ENCODE measurements at regions not wholly inside any gene's neighbourhood (a gene's known extent, or its start where the extent isn't known, plus 50 kb on each side); places are given as distances from the start of the nearest gene placed in this dataset.

DNA sequence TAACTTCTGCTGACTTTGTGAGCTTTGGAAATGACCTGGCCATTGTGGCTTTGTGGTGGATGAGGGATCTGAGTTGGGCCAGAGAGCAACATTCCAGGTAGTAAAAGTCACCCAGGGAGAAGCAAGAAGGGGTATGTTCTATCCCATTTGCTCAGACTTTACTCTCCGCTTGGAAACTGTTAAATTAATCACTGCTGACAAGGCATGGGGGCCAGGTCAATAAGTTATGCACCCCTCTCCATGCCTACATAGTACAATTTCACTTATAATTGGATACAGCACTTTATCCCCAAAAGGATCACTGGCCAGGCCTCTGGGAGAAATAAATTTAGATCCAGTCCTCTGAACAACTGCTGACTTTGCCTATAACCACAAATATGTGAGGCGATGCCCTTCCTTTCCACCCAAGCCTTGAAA is 92.1 kb downstream of the RPRM start:
- no peaks in the 10 kb centered on the region for H4K20me1 ChIP-seq (replicated peaks; ENCODE audit: insufficient read depth)
- peaks cover 5% of the 10 kb centered on the region; the same call in 2 of the 3 replicates for H3K9me3 Mint-ChIP-seq
- H2AFZ ChIP-seq: no peak overlapping the region
- no peak overlapping the region for H3K27ac ChIP-seq (ENCODE audit: low read depth)
- peaks cover 6% of the 10 kb centered on the region; the same call in 1 of the 2 replicates for H3K4me1 ChIP-seq (ENCODE audit: insufficient read depth)
- H3K27ac Mint-ChIP-seq: no peak overlapping the region
- TF ChIP-seq POLR2AphosphoS5 (IDR thresholded peaks at IDR 0.05; ENCODE audit: low read depth): no peak
- no peak for TF ChIP-seq STAT1 (IDR thresholded peaks at IDR 0.05; ENCODE audit: unreplicated experiment)
- no peak for TF ChIP-seq EZH2 (IDR thresholded peaks at IDR 0.05; ENCODE audit: low read depth, unreplicated experiment)
- TF ChIP-seq ZNF462 (CRISPR knock-in tag; IDR thresholded peaks at IDR 0.05): no peak
- TF ChIP-seq ZNF331 (CRISPR knock-in tag; IDR thresholded peaks at IDR 0.05; ENCODE audit: low read depth): no peak
- no peak for TF ChIP-seq ZNF114 (CRISPR knock-in tag; IDR thresholded peaks at IDR 0.05)
- TF ChIP-seq EZH2phosphoT487 (IDR thresholded peaks at IDR 0.05; ENCODE audit: unreplicated experiment): no peak
- TF ChIP-seq CTCF (conservative IDR thresholded peaks at IDR 0.05; ENCODE audit: low read depth in 2 of 2): no peak
- no peak for TF ChIP-seq ETS1 (IDR thresholded peaks at IDR 0.05)
- TF ChIP-seq NANOG (IDR thresholded peaks at IDR 0.05; ENCODE audit: borderline replicate concordance): no peak
- no peak for TF ChIP-seq REST (IDR thresholded peaks at IDR 0.05; ENCODE audit: unreplicated experiment)
- no peak for TF ChIP-seq CREB1 (CRISPR knock-in tag; IDR thresholded peaks at IDR 0.05; ENCODE audit: low read depth)
- DNase-seq (ENCODE audit: low spot score) (no peak), ATAC-seq (no peak)
- H3K36me3 Mint-ChIP-seq (ENCODE audit: low read depth): 0 out of 3 replicates have a peak, but pooled peaks cover 4% of the 10 kb centered on the region
- H3K4me1 Mint-ChIP-seq: peaks cover 18% of the 10 kb centered on the region
- H3K36me3 ChIP-seq (ENCODE audit: insufficient read depth): no peaks in the 10 kb centered on the region
- H3K4me2 ChIP-seq: no peak overlapping the region
- H3K4me3 Mint-ChIP-seq: no peak overlapping the region
- H3F3A ChIP-seq (replicated peaks; ENCODE audit: low read depth): no peaks in the 10 kb centered on the region
- H3K27me3 Mint-ChIP-seq (ENCODE audit: insufficient read depth, low read depth, poor library complexity): peaks cover 2% of the 10 kb centered on the region
- no peaks in the 10 kb centered on the region for H3K79me2 ChIP-seq (replicated peaks; ENCODE audit: insufficient read depth)
- no peak overlapping the region for H3K4me3 ChIP-seq
- no peaks in the 10 kb centered on the region for H3K27me3 ChIP-seq (ENCODE audit: insufficient read depth)
- no peaks in the 10 kb centered on the region for H3K9me2 ChIP-seq (ENCODE audit: insufficient read depth)

Data from GM23338 (cell line).